ENCODE measurements at regions not wholly inside any gene's neighbourhood (a gene's known extent, or its start where the extent isn't known, plus 50 kb on each side); places are given as distances from the start of the nearest gene placed in this dataset.
"Not testable (repeated sequence)": the region's sequence is repeated elsewhere in the genome, so short reads cannot be mapped to it uniquely, and the experiment has no call there.

DNA sequence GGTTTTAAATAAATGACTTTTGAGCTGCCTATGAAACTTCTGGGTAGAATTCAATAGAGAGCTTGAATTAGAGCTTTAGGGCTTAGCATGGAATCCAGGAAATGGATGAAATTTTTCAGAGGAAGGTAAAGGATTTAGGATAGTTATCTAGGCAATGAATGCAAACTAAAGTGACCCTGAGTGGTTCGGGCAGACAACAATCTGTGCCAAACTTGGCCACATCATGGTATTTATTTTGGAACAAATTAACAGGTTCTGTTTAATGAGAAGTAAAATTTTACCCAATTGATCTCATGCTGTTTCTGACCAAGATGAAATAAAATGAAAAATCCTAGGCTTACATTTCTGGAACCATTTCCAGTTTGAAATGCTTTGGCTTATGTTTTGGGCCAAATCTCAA, 934.4 kb downstream of the MAT2B start:
- in situ Hi-C loops (cut with MboI; ENCODE audit: low sequenced_read_pairs), result no loop called here

DNA sequence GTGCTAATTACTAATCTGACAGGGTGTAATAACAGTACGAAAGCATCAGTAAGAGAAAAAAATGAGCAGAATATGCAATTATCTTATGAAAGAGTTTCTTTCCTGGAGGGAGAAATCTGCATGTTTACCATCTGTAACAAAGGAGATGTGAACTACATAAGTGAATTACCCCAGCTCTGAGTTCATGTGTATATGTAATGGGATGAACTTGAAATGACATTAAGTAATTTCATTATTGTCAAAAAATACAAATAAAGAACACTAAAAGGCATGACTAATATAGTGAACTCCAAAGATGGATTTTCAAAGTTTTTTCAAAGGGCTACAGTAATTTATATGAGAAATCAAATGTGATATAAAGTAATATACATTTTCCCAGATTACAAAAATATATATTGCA, 944.0 kb downstream of the MAT2B start:
- in situ Hi-C loops (cut with MboI; ENCODE audit: low sequenced_read_pairs), result no loop called here

DNA sequence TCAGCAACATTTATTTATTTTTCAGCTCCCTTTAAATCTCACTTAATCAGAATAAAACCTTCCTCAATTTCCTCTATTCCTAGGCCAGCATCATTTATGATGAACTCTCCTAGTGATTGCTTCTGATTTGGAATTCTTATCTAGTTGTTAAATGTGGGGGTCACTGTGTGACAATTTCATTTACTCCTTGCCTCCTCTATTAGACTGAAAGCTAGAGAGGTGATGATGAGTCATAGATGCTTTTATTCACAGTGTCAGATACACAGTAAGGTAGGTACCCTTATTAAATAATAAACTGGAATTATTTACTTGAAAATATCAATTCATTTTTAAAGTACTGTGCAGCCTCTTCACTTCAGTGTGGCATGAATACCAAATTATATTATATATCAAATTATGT, 960.6 kb downstream of the MAT2B start:
- in situ Hi-C loops (cut with MboI; ENCODE audit: low sequenced_read_pairs), result no loop called here

DNA sequence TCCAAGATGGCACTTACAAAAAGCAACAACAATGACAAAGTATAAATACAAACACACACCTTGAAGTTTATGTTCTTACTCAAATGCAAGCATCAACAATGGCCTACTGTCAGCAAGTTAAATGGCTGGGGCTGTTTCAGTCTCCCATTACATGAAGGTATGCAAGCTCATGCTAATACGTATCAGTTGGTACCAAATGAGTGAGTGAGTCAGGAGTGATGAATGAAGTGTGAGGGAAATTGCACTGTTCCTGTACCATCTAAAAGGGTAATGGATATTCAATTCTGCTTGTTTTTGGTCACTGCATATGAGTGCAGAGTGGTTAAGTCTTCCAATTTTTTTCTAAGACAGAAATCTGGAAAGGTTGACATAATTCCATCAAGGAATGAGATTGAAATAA, 964.9 kb downstream of the MAT2B start:
- in situ Hi-C loops (cut with MboI; ENCODE audit: low sequenced_read_pairs), result no loop called here

GRCh38 chr5:164472165-164472564, 966.7 kb downstream of the MAT2B start:
- in situ Hi-C loops (cut with MboI; ENCODE audit: low sequenced_read_pairs), result no loop called here

DNA sequence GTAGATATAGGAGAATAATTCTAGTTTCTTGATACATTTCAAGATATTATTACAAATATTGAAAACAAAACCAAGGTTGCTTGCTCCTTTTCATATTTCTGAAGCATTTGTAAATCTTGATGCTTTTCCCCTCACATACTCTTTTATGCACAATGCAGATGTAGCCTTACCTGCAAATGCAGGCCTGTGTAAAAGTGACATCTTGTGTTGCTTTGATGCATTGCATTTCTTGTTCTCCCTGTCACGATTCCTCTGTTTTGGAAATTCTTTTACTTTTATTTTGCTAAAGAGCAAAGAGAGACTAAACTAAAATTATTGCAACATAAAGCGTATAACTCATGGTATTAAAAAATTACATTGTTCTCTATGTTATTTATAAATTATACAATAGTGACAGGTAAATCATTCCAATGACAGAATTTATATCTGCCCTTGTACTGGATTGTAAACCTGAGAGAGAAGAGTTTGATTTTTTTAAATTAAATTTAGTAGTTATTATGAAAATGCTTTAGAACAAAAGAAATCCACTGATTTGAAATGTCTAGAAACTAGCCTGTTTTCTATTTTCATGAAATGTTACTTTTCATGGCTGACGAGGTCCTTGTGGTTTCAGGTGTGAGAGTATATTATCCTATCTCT, 970.0 kb downstream of the MAT2B start:
- in situ Hi-C loops (cut with MboI; ENCODE audit: low sequenced_read_pairs), result no loop called here

GRCh38 chr5:164481270-164481669, 975.9 kb downstream of the MAT2B start:
- in situ Hi-C loops (cut with MboI; ENCODE audit: low sequenced_read_pairs), result no loop called here

DNA sequence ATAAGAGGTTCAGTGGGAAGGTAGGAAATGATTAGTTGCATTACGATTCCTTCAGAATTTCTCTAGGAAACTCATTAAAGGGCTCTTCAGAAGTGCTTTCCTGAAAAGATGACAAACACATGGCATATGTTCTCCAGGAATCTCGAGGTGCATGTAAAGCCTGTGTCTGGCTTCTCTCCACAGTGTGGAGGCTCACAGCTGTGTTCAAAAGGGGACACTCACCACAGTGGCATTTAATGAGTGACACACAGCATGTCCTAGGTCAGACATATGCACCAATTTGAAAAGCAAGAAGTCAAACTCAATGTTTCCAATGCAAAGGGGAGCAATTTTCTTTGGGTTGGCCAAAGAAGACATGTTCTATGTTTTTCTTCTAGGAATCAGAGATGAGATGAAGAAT, 976.9 kb downstream of the MAT2B start:
- in situ Hi-C loops (cut with MboI; ENCODE audit: low sequenced_read_pairs), result no loop called here

GRCh38 chr5:164484948-164485347, 979.5 kb downstream of the MAT2B start:
- in situ Hi-C loops (cut with MboI; ENCODE audit: low sequenced_read_pairs), result no loop called here

DNA sequence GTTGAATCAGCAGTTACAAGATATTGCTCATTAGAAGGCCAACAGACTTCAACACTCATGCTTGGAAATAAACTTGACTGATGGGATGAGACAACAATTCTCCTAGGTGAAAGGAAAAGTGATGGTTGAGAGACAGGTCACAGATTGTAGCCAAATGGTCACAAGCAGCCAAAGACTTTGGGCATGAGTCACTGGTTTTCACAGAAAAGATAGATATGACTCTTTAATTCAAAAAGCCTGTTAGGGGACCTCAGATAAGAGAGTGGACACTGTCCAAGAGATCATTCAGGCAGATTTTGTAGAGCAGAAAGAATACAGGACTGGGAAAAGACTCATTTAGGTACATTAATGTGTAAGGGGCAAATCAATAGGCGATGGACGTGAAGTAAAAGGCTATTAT, 982.5 kb downstream of the MAT2B start:
- in situ Hi-C loops (cut with MboI; ENCODE audit: low sequenced_read_pairs), result no loop called here

DNA sequence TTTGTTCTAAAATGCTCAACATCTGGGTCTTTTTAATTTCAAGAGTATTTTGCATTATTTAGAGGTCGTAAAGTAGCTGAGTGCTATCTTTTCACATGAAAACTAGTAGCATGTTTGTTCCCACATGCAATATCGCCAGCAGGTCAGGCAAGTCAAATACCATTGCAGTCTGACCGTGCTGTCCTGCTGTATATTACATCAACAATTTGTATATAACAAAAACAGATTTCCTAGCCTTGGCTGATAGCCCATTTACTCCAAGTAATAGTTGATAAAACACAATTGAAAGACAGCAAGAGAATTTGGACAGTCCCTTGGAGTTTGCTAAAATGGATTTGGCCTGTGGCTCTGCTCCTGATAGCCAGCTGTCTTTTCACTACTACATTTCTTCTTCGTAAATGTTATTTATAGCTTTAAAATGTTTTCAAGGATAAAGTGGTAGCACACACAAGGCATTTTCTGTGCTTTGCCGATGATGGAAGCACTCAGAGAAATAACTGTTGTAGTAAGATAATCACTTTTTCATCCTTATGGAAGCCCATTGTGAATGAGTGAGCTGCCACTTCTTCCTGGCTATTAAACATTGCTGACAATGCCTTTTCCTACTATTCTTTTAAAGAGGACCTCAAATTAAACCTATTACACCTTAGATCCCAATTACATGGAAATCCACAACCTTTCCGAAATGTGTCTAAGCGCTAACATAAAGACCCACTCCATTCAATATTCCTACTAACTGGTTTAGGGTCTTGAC, 992.1 kb downstream of the MAT2B start:
- in situ Hi-C loops (cut with MboI; ENCODE audit: low sequenced_read_pairs), result no loop called here

GRCh38 chr5:164498438-164498837, 993.0 kb downstream of the MAT2B start:
- in situ Hi-C loops (cut with MboI; ENCODE audit: low sequenced_read_pairs), result no loop called here

- in situ Hi-C loops (cut with MboI; ENCODE audit: low sequenced_read_pairs), result no loop called here
Observed at GRCh38 chr5:164500856-164501255, 995.4 kb downstream of the MAT2B start.

DNA sequence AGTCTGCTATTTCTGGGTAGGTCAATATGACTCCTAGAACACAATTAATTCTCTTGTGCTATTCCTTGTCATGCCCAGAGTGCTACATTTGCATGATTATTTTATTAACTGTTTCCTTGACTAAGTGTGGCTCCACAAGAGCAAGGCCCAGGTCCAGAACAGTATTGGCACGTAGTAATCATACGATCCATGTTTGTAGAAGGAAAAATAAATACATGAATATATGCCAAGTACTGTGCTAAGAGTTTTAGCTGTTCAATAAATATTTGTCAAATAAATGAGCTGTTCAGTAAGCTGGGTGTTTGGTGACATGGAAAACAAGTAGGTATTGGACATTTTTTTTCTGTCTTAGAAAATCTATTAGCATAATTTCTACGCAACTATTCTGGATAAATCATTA, 995.9 kb downstream of the MAT2B start:
- in situ Hi-C loops (cut with MboI; ENCODE audit: low sequenced_read_pairs), result no loop called here

- in situ Hi-C loops (cut with MboI; ENCODE audit: low sequenced_read_pairs), result no loop called here
Observed at GRCh38 chr5:164504141-164504772, 998.8 kb downstream of the MAT2B start.

DNA sequence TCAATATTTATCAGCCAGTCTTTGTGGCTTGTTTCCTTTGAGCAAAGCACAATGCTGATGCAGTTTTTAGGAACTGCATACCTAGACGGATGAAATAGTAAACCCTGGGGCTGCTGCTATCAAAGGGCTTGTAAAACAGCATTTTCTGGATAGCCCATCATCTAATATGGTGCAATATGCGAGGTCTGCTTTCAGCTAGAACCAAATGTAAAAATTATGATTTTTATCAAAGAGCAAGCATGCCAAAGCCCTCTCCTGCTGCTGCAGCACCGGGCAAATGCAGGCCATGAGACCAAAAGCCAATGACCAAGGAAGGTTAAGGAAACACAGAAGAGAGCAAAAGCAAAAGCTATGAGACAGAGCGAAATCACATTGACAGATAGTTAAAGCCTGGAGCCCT, 1000.4 kb downstream of the MAT2B start:
- in situ Hi-C loops (cut with MboI; ENCODE audit: low sequenced_read_pairs), result no loop called here

DNA sequence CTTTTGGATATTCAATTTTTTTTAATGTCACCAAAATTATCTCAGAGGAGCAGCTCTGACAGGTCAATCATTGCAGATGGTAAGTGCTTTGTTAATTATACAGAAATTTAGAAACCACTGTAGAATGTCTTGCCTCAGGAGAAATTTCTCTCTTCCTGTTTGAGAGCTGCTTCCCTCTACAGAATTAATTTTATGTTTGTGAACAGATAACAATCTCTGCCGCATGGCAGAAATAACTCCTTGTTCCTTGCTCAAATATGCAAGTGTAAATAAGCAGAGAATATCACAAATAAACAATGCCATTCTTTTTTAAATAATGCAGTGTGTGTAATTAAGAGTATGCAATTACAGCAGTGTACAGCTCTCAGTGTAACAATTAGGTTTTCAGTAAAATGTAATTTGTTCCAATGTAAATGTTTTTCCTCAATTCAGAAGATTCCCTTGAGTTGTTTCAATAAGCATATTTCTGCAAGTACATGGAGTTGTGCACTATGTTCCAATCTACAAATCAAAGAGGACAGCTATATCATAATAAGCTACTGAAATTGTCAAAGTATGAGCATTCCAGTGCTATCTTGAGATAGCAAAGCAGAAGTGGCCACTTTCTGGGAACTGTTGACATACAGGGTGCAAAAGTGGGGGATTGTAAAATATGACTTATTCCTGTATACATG, 1012.8 kb downstream of the MAT2B start:
- in situ Hi-C loops (cut with MboI; ENCODE audit: low sequenced_read_pairs), result no loop called here

DNA sequence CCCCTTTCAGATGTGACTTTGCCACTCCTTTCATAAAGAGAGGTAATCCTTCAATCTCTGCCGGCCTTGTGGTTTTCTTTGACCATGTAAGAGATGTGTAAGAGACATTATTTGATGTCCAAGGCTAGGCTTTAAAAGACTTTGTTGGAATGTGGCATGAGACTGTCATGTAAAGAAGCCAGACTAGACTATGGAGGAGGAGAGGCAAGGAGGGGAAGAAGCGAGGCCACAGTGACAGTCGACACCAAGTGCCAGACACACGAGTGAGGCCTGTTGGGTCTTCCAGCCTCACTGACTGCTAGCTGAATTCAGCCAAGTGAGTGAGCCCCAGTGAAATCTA, 1013.3 kb downstream of the MAT2B start:
- in situ Hi-C loops (cut with MboI; ENCODE audit: low sequenced_read_pairs), result no loop called here

GRCh38 chr5:164532235-164532900, 1026.9 kb downstream of the MAT2B start:
- in situ Hi-C loops (cut with MboI; ENCODE audit: low sequenced_read_pairs), result no loop called here

GRCh38 chr5:164533426-164533825, 1028.0 kb downstream of the MAT2B start:
- in situ Hi-C loops (cut with MboI; ENCODE audit: low sequenced_read_pairs), result not testable (repeated sequence)

DNA sequence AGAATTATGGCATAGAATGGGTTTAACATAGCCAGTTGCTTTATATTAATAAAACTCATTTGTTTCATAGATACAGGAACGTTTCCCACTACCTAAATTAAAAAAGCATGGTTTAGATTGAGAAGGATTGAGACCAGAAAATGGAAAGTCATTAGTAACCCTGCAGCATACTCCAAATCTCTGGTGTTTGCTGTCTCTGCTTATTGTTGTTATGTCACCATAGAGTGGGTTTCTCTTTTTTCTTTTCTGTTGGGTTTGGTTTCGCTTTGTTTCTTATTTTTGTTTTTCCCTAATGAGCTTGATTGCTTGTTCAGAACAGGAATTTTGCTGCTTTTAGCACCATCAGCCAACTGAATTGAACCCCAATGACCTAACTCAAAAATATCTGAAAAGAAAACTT, 1034.8 kb downstream of the MAT2B start:
- in situ Hi-C loops (cut with MboI; ENCODE audit: low sequenced_read_pairs), result no loop called here

Data from HL-60/S4 (cell line).